Lung microvascular endothelial cell (primary cell): ENCODE measurements at regions not wholly inside any gene's neighbourhood (a gene's known extent, or its start where the extent isn't known, plus 50 kb on each side); places are given as distances from the start of the nearest gene placed in this dataset.
A peak's percentile ranks its signal among the peaks of the same experiment; 100 is the strongest.

Experiments
- DNase-seq, 2 donors: peaks; one replicate each; pipeline versions ENCODE4 v3.0.0 to v3.0.0-alpha.2; 2010; ENCODE audit warnings: low read depth in 2 of 2

DNA sequence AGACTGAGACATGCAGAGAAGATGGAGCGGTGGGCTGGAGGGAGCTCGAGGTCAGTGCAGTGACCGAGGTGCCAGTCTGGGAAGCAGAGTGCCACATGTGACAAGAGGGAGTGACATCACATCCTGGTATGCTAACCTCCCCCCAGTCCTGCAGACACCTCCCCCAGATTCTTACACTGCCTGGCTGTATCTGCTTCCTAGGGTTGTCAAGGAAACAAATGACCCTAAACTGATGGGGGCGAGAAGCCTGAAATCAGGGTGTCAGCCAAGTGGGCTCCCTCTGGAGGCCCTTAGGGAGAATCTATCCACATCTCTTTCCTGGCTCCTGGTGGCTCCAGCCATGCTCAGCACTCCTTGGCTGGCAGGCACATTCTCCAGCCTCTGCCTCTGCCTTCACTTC is 316.1 kb upstream of the ZMIZ1 start:
- peak in 1 of 2 donors; percentile 14 for DNase-seq

DNA sequence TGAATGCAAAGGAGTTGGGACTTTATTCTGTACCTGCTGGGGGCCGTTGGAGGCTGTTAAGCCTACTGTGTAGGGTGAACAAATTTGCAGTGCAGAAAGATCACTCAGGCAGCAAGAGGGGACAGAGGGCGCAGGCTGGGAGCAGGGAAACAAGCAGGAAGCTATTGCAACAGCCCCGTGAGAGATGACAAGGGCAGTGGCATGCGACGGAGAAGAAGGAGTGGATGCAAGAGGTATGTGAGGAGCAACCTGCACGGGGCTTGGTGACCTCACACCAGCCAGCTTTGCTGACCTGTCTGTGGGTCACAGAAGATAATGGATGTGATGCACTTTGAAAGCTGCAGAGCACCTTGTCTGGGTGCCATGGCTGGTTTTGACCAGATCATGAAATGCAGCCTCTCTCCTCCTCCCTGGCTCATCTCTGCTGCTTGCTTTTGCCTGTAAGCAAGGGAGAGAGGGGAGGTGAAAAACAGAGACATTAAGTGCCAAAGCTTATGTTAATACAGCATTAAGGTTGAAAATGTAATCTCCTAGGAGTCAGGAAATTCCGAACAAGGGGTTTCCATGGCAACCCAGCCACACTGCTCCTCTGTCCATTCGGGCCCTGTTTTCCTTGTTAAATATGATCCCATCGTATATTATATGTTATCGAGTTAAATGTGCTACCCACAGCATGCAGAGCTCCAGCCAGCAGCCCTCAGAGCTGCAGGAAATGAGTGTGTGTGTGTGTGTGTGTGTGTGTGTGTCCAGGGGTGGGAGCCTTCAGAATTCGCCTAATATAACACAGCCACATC is 314.3 kb upstream of the ZMIZ1 start:
- DNase-seq, result peak; percentile 66 to 82

- DNase-seq, result no peak
Observed at GRCh38 chr10:78755063-78755701, 313.6 kb upstream of the ZMIZ1 start.

DNA sequence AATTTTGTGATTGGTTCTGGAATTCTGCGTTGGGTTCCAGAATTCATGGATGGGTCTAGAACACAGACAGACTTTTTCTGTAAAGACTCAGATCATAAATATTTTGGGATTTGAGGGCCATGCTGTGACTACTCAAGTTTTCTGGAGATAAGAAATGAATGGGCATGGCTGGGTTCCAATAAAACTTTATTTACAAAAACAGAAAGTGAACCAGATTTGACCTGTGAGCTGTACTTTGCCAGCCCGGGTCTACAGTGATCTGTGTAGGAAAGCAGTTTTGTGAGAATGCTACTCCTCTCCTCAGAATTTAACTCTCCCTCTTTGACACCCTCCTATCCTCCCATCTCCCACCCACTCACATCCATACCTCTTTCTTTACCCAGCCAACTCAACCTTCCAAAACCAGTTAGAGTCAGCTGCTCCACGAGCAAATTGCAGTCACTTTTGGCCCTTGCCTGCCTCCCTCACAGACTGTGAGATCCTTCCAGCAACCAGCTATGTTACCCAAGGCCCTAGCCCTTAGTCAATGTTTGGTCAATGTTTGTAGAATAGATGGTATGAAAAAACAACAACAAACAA is 312.8 kb upstream of the ZMIZ1 start:
- DNase-seq, result no peak

DNA sequence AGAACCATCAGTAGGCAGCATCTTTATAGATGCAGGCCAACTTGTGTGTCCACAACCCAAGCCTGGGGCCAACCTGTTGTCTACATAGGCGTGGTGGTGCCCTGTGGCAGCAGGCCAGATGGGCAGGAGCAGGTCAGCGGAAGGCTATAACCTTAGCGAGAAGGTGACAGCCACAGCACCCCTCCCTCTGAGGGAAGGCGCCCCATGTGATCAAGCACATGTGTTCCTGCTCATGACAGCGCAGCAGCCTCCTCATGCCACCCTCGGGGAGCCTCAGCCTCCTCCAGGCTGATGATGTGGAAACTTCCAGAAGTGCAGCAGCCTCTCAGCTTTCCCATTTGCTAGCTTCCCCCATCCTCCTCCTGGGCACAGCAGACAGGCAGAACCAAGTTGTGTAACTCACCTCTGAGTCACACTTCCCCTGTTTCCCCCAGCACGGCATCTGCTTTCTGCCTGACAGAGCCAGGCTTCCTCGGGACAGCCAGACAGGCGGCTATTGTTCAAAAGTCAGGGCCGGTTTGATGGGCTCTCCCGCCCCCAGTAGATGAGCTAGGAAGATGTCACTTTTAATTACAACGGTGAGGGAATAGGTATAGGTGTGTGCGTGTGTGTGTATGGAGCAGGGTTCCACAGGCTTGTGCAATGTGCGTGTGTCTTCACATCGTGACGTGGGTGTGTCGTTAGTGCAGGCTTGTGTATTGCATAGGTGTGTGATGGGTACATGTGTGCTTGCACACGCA is 312.0 kb upstream of the ZMIZ1 start:
- peak; percentile 95 to 97 for DNase-seq

DNA sequence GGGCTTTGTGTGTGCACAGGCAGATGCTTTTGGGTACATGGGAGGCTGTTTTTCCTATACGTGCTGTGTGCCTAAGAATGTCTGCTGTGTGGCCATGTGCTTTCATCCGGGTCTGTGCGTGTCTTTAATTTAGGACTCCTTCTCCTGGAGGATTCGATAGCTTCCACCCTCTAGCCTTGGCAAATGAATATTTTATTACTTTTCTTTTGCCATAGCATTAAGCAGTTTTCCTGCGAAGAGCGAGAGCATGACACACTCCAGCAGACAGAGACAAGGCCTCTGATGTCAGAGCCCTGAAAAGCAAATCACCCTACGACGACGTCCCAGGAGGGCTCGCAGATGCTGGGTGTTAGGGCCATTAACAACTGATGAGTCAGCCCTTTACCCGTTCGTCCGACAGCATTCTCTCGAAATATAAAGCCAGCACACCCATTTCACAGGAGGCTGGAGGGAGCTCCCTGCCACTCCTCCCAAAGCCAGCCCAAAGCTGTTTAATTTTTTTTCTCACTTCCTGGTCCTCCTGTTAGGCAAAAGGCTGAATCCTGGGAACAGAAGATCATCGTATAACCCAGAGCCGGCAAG is 311.3 kb upstream of the ZMIZ1 start:
- peak in 1 of 2 donors; percentile 69 for DNase-seq

DNA sequence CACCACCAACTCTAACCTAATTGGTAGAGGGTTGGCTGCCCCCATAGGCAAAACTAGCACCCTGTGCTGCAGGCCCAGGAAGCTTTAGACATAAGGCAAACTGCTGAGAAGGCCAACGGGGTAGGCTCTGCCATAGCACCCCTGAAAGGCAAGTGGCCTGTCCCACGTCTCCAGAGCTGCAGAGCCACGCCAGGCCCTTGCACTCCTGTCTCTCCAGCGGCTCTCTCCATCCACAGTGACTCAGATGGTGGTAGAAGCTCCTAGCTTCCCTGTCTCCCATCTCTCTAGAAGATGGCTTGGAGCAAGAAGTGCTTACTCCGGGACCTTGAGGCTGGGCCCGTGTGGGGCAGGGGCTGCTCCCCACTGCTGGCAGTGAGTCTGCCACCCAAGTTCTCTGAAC is 310.6 kb upstream of the ZMIZ1 start:
- DNase-seq, result no peak

GRCh38 chr10:78759456-78760120 is 309.2 kb upstream of the ZMIZ1 start:
- DNase-seq, result no peak

GRCh38 chr10:78760463-78761310 is 308.1 kb upstream of the ZMIZ1 start:
- DNase-seq, result no peak

DNA sequence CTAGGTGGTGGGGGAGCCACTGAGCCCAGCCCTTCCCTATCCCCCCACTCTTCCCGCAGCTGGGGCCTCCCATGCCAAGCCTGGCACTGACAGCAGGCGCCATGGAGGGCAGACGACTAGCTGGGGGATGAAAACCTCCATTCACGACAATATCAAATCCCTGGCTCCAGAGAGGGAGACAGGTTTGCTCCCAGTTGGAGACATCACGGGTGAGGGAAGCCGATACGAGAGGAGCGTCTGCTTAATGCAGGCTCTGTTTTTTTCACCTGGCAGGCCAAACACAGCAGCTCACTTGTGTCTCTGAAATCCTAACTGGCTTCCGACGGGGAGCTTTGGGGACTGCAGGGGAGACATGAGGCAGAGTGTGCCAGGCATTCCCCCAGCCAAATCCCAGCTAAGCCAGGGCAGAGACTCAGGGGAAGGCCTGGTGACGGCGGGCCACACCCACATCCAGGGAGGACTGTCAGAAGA is 307.4 kb upstream of the ZMIZ1 start:
- no peak for DNase-seq

DNA sequence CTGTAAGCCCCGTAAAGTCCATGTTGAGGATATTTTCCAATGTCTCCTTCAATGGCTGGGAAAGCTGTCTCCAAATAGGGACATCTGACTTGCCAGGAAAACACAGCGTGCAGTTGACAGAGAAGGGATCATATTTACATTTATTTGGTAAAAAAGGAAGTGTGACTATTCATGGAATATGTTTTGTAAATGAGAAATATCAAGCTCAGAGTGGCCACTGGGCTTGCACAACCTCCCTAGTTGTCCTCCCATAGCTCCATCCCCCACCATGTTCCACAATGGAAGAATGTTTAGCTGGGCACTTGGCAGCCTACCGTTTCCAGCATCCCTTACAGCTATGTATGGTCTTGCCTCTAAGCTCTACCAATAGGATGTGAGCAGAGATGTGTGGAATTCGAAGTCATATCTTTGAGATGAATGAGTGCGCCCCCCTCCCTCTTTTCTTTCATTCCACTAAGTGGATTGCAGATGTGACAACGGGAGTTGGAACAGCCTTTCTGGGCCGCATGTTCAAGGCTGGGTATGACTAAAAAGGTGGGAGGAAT is 306.6 kb upstream of the ZMIZ1 start:
- no peak for DNase-seq

GRCh38 chr10:78763234-78763633 is 305.5 kb upstream of the ZMIZ1 start:
- no peak for DNase-seq

GRCh38 chr10:78763651-78764395 is 304.9 kb upstream of the ZMIZ1 start:
- DNase-seq, result no peak

- DNase-seq, result no peak
Observed at GRCh38 chr10:78764436-78764835, 304.3 kb upstream of the ZMIZ1 start.

GRCh38 chr10:78764846-78765430 is 303.8 kb upstream of the ZMIZ1 start:
- DNase-seq, result no peak

- DNase-seq, result no peak
Observed at GRCh38 chr10:78765726-78766335, 302.9 kb upstream of the ZMIZ1 start.

GRCh38 chr10:78766603-78767002 is 302.2 kb upstream of the ZMIZ1 start:
- DNase-seq, result no peak
